ENCODE measurements at regions not wholly inside any gene's neighbourhood (a gene's known extent, or its start where the extent isn't known, plus 50 kb on each side); places are given as distances from the start of the nearest gene placed in this dataset.

GRCh38 chr6:4296552-4296951 lies 161.2 kb upstream of the ECI2 start:
- TF ChIP-seq OSR1 (CRISPR knock-in tag; IDR thresholded peaks at IDR 0.05) (no peak), ZC3H10 (CRISPR knock-in tag; IDR thresholded peaks at IDR 0.05) (no peak), CSDC2 (CRISPR knock-in tag; IDR thresholded peaks at IDR 0.05) (no peak), ISL1 (CRISPR knock-in tag; IDR thresholded peaks at IDR 0.05) (no peak), ZFP30 (CRISPR knock-in tag; IDR thresholded peaks at IDR 0.05) (no peak)

GRCh38 chr6:4295783-4296155 lies 160.4 kb upstream of the ECI2 start:
- ATAC-seq, result no peak
- TF ChIP-seq ZNF565 (CRISPR knock-in tag; conservative IDR thresholded peaks at IDR 0.05; ENCODE audit: low read depth), result no peak
- TF ChIP-seq ESRRG (CRISPR knock-in tag; IDR thresholded peaks at IDR 0.05), result no peak

More at GRCh38 chr6:4296552-4296951, 161.2 kb upstream of the ECI2 start:
- no peak for ATAC-seq

- TF ChIP-seq ZNF565 (CRISPR knock-in tag; conservative IDR thresholded peaks at IDR 0.05; ENCODE audit: low read depth) (no peak), CREB5 (CRISPR knock-in tag; IDR thresholded peaks at IDR 0.05; ENCODE audit: low read depth) (no peak), ESRRG (CRISPR knock-in tag; IDR thresholded peaks at IDR 0.05) (no peak), PPARA (CRISPR knock-in tag; IDR thresholded peaks at IDR 0.05; ENCODE audit: borderline replicate concordance) (no peak), OSR1 (CRISPR knock-in tag; IDR thresholded peaks at IDR 0.05) (no peak), TOX (CRISPR knock-in tag; IDR thresholded peaks at IDR 0.05; ENCODE audit: borderline replicate concordance) (no peak), ZFP30 (CRISPR knock-in tag; IDR thresholded peaks at IDR 0.05) (no peak), ISL1 (CRISPR knock-in tag; IDR thresholded peaks at IDR 0.05) (no peak), ZNF70 (CRISPR knock-in tag; IDR thresholded peaks at IDR 0.05) (no peak), CSRNP3 (CRISPR knock-in tag; IDR thresholded peaks at IDR 0.05) (no peak), TSHZ2 (CRISPR knock-in tag; IDR thresholded peaks at IDR 0.05) (no peak), ZFP3 (CRISPR knock-in tag; IDR thresholded peaks at IDR 0.05) (no peak), TCF4 (CRISPR knock-in tag; IDR thresholded peaks at IDR 0.05; ENCODE audit: borderline replicate concordance) (no peak), RARB (CRISPR knock-in tag; IDR thresholded peaks at IDR 0.05) (no peak), ZNF8 (CRISPR knock-in tag; IDR thresholded peaks at IDR 0.05) (no peak)
- ATAC-seq, result no peak
Observed at GRCh38 chr6:4295058-4295782, 159.8 kb upstream of the ECI2 start.

GRCh38 chr6:4294636-4295035 lies 159.3 kb upstream of the ECI2 start:
- TF ChIP-seq SNAI2 (CRISPR knock-in tag; IDR thresholded peaks at IDR 0.05), result no peak
- TF ChIP-seq POU6F1 (CRISPR knock-in tag; IDR thresholded peaks at IDR 0.05; ENCODE audit: borderline replicate concordance, low read depth), result no peak
- no peak for TF ChIP-seq ZNF70 (CRISPR knock-in tag; IDR thresholded peaks at IDR 0.05)
- TF ChIP-seq CREB5 (CRISPR knock-in tag; IDR thresholded peaks at IDR 0.05; ENCODE audit: low read depth), result no peak
- TF ChIP-seq ZFP30 (CRISPR knock-in tag; IDR thresholded peaks at IDR 0.05), result no peak
- no peak for TF ChIP-seq ZFP3 (CRISPR knock-in tag; IDR thresholded peaks at IDR 0.05)
- no peak for TF ChIP-seq ZNF565 (CRISPR knock-in tag; conservative IDR thresholded peaks at IDR 0.05; ENCODE audit: low read depth)
- TF ChIP-seq PPARA (CRISPR knock-in tag; IDR thresholded peaks at IDR 0.05; ENCODE audit: borderline replicate concordance), result no peak
- no peak for TF ChIP-seq TSHZ2 (CRISPR knock-in tag; IDR thresholded peaks at IDR 0.05)
- ATAC-seq, result no peak

All from SK-N-SH treated with all-trans-retinoic acid at 6 μM for 48 hours (cell line).